ENCODE measurements at regions not wholly inside any gene's neighbourhood (a gene's known extent, or its start where the extent isn't known, plus 50 kb on each side); places are given as distances from the start of the nearest gene placed in this dataset.

GRCh38 chr11:119490253-119491006, 67.5 kb upstream of the THY1 start:
- DNase-seq (ENCODE audit: low read depth): no peak

DNA sequence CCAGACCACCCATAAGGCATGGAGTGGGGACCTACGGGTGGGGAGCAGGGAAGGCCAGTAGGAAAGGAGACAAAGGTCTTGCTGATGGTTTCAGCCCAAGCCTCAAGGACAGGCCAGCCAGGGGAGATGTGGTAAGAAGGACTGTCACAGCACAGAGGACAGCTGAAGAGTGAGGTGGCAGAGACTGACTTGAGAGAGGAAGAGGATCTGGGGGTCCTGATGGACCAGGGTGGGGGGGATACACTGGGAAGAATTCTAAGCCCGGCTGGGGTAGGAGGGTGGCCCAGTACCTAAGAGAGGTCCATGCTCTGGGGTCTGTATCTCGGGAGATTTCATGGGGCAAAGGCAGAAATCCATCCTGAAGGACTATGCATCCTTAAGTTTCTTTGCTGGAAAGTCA, 66.1 kb upstream of the THY1 start:
- no peak for DNase-seq (ENCODE audit: low read depth)

DNA sequence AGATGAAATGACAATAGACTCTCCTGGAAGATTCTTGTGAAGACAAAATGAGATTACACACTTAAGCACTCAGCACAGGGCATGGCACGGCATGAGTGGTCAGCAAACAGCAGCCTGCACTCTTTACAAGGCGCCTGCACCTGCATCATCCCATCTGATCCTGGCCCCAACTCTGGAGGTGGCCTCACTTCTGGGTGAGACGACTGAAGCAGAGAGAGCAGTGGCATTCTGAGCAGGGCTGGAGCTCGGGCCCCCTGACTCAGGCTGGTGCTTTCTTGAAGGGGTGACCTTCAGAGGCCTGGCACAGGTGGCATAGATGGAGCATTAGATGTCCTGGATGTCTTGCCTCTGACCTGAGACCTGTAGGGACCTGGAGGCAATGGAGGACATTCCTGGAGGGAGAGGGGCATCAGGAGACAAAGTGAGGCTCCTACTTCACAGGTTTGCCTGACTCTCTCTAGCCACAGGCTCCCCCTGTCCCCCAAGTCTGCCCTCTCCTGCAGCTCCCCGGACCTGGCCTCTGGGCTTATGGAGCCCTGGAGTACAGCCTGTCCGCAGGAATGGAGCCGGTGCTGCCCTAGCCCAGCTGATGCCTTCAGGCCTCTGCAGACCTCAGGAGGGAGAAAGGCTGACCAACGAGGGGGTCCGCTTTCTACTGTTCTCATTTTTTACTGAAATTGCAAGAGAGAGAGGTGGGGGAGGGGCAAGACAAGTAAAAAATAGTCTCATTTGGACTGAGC, 65.5 kb upstream of the THY1 start:
- DNase-seq (ENCODE audit: low read depth): no peak

DNA sequence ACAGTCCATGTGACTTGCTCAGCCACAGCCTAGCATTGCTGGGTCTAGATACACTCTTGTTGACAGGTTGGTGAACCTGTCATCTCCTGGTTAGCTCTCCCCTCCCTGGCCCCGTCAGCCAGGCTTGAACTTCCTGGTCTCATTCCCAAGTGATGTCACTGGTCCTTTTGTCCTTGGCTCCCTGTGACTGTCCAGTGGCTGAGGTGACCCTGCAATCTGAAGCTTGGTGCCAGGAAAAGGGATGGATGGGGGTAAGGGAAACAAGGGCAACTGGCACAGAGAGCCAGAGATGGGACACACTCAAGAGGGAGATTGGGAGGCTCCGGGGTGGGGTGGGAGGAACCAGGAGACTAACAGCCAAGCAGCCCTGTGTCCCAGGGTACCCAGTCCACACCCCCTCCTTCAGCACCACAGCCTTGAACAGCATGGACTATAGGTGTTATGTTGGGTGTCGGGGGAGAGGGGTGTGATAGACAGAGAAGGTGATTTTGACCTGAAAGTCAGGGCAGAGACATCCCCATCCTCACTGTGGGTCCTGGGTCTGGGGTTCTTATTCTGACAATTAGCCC, 63.8 kb upstream of the THY1 start:
- no peak for DNase-seq (ENCODE audit: low read depth)

GRCh38 chr11:119486016-119486415, 63.0 kb upstream of the THY1 start:
- no peak for DNase-seq (ENCODE audit: low read depth)

DNA sequence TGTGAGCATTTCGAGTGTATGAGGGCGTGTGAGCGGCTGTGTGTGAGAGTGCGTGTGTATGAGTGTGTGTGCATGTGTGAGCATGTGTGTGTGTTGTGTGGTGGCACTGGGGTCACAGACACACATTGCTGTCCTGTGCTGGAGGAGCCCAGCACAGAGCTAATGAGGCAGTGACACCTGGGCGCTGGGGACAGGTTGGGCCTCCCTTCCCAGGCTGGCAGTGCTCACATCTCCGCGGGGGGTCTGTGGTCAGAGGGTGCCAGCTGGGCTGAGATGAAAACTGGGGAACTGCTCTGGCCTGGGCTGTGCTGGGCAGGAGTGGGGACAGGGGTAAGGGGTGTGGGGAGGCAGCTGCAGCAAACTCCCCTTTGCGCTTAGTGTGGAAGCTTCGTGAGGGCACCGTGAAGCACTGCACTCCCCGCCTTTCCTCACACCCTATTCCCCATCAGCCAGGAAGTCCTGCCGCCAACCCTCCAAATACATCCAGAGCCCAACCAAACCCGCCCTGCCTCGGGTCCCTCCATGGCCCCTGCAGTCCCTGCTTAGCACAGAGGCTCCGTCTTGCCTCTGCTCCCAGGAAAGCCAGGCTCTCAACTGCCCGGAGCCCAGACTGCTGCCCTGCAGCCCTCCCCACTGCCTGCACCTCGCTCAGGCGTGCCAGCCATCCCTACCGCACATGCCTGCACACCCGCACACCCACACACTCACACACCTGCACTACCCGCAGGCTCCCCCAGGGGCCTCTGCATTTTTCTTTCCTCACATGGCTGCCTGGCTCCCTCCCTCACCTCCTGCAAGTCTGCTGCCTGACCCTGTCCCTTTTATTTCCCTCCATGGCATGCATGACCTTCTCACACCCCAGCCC, 62.0 kb upstream of the THY1 start:
- DNase-seq (ENCODE audit: low read depth): no peak

DNA sequence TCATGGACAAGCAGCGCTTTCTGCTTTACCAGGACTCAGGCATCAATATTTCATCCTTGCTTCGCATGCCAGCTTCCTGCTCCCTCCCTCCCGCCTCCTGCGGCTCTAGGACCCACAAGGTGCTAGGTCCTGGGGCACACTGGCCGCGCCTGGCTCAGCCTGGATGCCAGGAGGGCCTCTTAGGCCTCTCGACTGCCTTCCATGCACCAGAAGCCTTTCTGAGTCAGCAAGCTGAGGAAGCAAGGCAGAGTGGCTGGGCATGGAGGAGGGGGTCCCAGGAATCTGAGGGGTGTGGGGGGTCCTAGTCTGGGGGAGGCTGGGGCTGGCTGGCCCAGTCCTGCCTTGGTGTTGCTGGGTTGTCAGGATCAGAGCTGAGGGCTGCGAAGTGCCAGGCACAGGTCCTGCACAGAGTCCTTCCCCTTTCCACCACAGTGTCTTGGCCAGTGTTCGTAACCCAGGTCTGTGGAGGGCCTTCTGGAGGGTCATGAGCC, 61.0 kb upstream of the THY1 start:
- DNase-seq (ENCODE audit: low read depth): no peak

- DNase-seq (ENCODE audit: low read depth): no peak
Measured at GRCh38 chr11:119483341-119483880, 60.4 kb upstream of the THY1 start.

DNA sequence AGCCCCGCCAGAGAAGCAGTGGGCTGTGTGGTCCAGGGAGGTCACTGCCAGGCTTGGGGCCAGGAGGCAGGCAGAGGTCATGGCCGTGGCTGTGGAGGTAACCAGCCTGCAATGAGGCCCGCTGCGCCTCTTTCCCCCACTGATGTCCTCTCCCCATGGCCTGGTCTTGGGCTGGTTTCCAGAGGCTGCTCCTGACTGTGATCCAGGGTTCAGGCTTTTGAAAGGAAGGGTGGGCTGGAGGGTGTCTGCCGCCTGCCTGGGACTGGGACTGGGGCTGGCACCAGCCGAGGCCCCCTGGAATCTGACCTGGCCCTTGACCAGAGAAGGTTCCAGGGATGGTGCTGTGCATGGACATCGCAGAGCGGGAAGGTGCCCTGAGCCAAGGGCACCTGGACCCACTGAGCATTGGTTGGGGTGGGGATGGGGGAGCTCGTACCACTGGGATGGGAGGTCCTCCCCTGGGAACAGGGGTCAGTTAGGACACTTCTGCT, 59.6 kb upstream of the THY1 start:
- no peak for DNase-seq (ENCODE audit: low read depth)

DNA sequence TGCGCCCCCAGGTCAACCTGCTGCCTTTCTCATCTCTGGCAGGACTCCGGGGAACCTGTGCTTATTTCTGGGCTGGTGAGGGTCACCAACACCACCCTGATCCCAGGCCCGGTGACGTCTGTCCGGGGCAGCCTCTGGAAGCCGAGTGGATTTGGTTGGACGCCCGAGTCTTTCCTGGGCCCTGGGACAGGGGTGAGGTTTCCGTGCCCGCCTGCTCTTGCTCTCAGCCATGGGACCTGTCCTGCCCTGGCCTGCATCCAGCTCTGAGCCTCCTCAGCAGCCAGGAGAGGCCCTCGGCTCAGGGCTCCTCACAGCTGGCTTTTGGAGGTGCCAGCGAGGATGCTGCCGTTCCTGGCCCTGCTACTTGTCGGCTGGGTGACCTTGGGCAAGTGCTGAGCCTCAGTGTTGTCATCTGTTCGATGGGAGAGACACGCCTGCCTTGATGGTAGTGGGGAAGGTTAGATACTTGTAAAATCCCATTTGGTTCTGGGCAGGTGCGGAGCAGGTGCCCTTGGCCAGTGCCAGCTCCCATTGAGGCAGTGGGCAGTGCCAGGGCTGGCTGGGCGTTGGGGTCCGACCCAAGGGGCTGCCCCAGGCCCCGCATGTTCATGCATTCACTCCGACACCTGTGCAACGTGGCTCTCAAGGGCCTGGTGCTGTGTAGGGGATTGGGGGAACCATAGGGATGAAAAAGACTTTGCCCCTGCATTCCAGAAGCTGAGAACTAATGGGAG, 58.9 kb upstream of the THY1 start:
- DNase-seq (ENCODE audit: low read depth): no peak

- peak; percentile 54 for DNase-seq (ENCODE audit: low read depth)
Measured at GRCh38 chr11:119481021-119481666, 58.2 kb upstream of the THY1 start.

DNA sequence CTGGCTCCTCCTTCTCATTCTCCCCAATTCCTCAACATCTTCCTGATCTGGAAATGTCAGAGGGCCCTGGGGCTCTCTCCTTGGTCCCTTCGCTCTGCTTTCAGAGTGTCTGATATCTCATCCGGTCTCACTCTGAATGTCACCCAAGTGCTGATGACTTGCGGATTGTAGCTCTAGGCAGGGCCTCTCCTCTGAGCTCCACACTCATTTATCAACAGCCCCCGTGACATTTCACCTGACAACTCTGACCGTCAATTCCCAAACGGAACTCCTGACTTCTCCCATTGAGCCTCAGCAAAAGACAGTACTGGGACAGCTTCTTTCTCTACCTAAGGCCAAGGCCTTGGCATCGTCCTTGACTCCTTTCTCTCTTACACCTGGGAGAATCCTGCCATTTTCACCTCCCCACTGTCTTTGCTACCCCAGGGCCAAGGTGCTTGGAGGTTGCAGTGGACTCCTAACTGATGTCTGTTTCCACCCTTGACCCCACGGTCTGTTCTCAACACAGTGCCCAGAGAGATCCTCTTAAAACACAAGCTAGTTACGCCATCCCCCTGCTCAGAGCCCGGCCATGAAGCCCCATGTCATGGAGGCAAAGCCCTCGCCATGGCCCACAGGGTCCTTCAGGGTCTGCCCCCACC, 57.5 kb upstream of the THY1 start:
- DNase-seq (ENCODE audit: low read depth): no peak

- no peak for DNase-seq (ENCODE audit: low read depth)
Measured at GRCh38 chr11:119479685-119480275, 56.8 kb upstream of the THY1 start.

GRCh38 chr11:119478711-119479285, 55.8 kb upstream of the THY1 start:
- no peak for DNase-seq (ENCODE audit: low read depth)

- no peak for DNase-seq (ENCODE audit: low read depth)
Measured at GRCh38 chr11:119476666-119477331, 53.8 kb upstream of the THY1 start.

DNA sequence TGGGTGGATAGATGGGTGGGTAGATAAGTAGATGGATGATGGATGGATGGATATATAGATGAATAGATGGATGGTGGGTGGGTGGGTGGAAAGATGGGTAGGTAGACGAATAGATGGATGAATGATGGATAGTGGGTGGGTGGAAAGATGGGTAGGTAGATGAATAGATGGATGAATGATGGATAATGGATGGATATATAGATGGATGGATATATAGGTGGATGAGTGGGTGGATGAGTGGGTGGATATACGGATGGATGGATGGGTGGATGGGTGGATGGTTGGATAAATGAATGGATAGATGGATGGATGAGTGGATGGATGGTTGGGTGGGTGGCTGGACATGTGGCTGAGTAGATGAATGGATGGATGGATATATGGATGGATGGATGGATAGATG, 53.1 kb upstream of the THY1 start:
- no peak for DNase-seq (ENCODE audit: low read depth)

DNA sequence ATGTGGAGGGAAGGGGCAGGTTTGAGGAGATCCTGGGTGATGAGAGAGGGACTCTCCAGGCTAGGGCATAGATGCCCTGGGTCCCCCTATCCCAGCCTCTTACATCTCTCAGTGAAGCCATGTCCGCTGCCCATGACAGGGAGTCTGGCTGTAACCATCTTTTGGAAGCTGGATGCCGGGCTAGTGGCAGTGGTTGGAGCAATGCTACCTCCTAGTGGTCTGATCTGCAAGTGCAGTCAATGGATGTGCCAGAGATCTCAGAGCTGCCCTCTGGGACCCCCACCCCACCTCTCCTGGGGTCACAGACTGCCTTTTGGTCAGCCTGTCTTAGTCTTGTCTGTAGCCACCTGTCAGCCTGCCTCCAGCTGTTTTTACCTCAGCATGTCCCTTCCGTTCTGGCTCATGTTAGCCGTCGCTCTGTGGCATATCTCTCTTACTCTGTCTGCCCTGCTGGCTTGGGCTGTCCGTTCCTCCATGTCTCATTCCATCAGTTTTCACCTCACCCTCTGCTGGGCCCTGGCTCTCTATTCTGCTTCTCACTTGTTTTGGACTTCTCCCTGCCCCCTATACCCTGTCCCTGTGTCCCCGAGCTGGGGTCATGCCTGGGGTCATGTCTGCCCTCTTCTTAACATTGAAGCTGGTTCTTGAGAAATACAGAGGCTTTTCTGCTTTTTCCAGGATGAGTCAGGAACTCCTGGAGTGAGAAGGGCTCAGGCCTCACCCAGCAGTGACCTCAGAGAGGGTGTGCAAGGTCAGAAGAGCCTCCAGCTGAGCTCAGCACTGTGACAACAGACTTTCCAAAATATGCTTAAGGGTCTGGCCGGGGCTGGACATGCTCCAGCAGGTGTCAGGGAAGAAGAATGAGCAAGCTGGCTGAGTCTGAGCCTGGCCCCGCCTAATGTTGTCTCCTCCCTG, 52.0 kb upstream of the THY1 start:
- peak; percentile 10 for DNase-seq (ENCODE audit: low read depth)

All from activated T-cell treated with anti-CD3 and anti-CD28 coated beads for 1 hour (primary cell).